GM12878 (cell line): ENCODE measurements at regions not wholly inside any gene's neighbourhood (a gene's known extent, or its start where the extent isn't known, plus 50 kb on each side); places are given as distances from the start of the nearest gene placed in this dataset.

ENCODE experiments used
- ATAC-seq: fragments of 200-7000 bp; cut with Tn5 transposase; 3 replicates; pipeline ENCODE4 v1.9.1; 2020; ENCODE audit warnings: mild to moderate bottlenecking, moderate library complexity
- BruUV-seq: library from RNA; stranded (reverse); fragments of 400-500 nt; replicated peaks from 2 replicates; lab custom pipeline; 2021; lab: Mats Ljungman, UMichigan
- CTCF ChIA-PET: fragments of 300-600 bp; sonication (Branson Sonifier 250); formaldehyde crosslinking; extraction: SDS; loops from one replicate; lab custom pipeline; 2021; ENCODE audit warnings: inconsistent platforms; lab: Yijun Ruan, JAX
- POLR2A ChIA-PET: fragments of 350-600 bp; formaldehyde crosslinking; extraction: SDS; loops from one replicate; lab custom pipeline; 2021; ENCODE audit warnings: inconsistent platforms; lab: Charles Lee
- RAD21 ChIA-PET: fragments of 300-600 bp; sonication (Branson Sonifier 250); formaldehyde crosslinking; loops from one replicate; lab custom pipeline; 2023; ENCODE audit warnings: antibody characterized with exemption; ENCODE audit not compliant: unreplicated experiment; lab: Charles Lee
- SMC1A ChIA-PET: fragments of 300-600 bp; sonication (Branson Sonifier 250); formaldehyde crosslinking; loops from one replicate; lab custom pipeline; 2023; ENCODE audit not compliant: unreplicated experiment, uncharacterized antibody; lab: Charles Lee
- DNase-seq: peaks from one replicate; pipeline ENCODE4 v3.0.0-alpha.2; 2011; ENCODE audit warnings: low read depth, low spot score
- FAIRE-seq: peaks from 3 replicates; lab custom pipeline; 2011; peaks lifted over from hg19 to GRCh38; lab: Jason Lieb, UNC
- H2AFZ ChIP-seq: 2 replicates; pipeline ENCODE4 v1.6.0; 2011; ENCODE audit warnings: low read depth, low read length, control low read depth; ENCODE audit not compliant: control insufficient read depth
- H3K27ac ChIP-seq: 2 replicates; pipeline ENCODE4 v1.5.1; 2011; ENCODE audit warnings: control low read depth; ENCODE audit not compliant: control insufficient read depth, insufficient read depth
- H3K27me3 ChIP-seq, 2 experiments: replicated peaks in 1 of 2; 2 replicates each; pipeline versions ENCODE4 v1.6.0 to v1.6.1; 2011; ENCODE audit warnings: low read length in 1 of 2; ENCODE audit not compliant: control insufficient read depth in 2 of 2, insufficient read depth in 2 of 2
- H3K36me3 ChIP-seq, 2 experiments: 2 replicates each; pipeline ENCODE4 v1.5.1; 2011; ENCODE audit warnings: low read length in 1 of 2; ENCODE audit not compliant: control insufficient read depth in 2 of 2, insufficient read depth in 2 of 2
- H3K4me1 ChIP-seq: 2 replicates; pipeline ENCODE4 v1.6.1; 2011; ENCODE audit warnings: mild to moderate bottlenecking, low read length, moderate library complexity, mixed read lengths; ENCODE audit not compliant: control insufficient read depth, insufficient read depth
- H3K4me2 ChIP-seq: 2 replicates; pipeline ENCODE4 v1.6.0; 2011; ENCODE audit warnings: control low read depth; ENCODE audit not compliant: control insufficient read depth, insufficient read depth
- H3K4me3 ChIP-seq: fragments of 200-600 bp; sonication (generic); 2 replicates; pipeline ENCODE4 v1.5.1; 2016
- H3K79me2 ChIP-seq: 2 replicates; pipeline ENCODE4 v1.6.0; 2011; ENCODE audit warnings: low read length; ENCODE audit not compliant: control insufficient read depth, insufficient read depth
- H3K9ac ChIP-seq: 2 replicates; pipeline ENCODE4 v1.8.0; 2011; ENCODE audit warnings: low read length, control low read depth, mixed read lengths; ENCODE audit not compliant: control insufficient read depth, insufficient read depth
- H3K9me3 ChIP-seq: replicated peaks from 3 replicates; pipeline ENCODE4 v1.5.1; 2011; ENCODE audit warnings: mild to moderate bottlenecking, low read length; ENCODE audit not compliant: control insufficient read depth, insufficient read depth
- H4K20me1 ChIP-seq: 2 replicates; pipeline ENCODE4 v1.6.0; 2011; ENCODE audit not compliant: control insufficient read depth, insufficient read depth
- ASH2L ChIP-seq: fragments of 300-600, 200-600 bp; sonication (generic); IDR thresholded peaks from 2 replicates; pipeline ENCODE4 v1.6.1; 2017; ENCODE audit warnings: low read depth, mild to moderate bottlenecking, borderline replicate concordance
- CBX3 ChIP-seq: fragments of 200-600 bp; sonication (generic); IDR thresholded peaks from 2 replicates; pipeline ENCODE4 v1.6.1; 2016; ENCODE audit warnings: low read depth, borderline replicate concordance
- CBX5 ChIP-seq: sonication (generic); IDR thresholded peaks from 2 replicates; pipeline ENCODE4 v1.6.1; 2016; ENCODE audit warnings: low read depth, moderate library complexity, mild to moderate bottlenecking, inconsistent platforms
- FOS ChIP-seq: IDR thresholded peaks from 3 replicates; pipeline ENCODE4 v1.6.1; 2011; ENCODE audit warnings: borderline replicate concordance; ENCODE audit not compliant: insufficient read length; ENCODE audit errors: extremely low read depth
- MEF2B ChIP-seq: fragments of 450-650 bp; IDR thresholded peaks from 2 replicates; pipeline ENCODE4 v1.6.1; 2018; ENCODE audit warnings: mild to moderate bottlenecking, moderate library complexity; ENCODE audit not compliant: partially characterized antibody, poor library complexity, severe bottlenecking
- SMAD1 ChIP-seq: fragments of 450-650 bp; IDR thresholded peaks from 2 replicates; pipeline ENCODE4 v1.6.1; 2018; ENCODE audit warnings: mild to moderate bottlenecking, low read depth; ENCODE audit not compliant: partially characterized antibody
- SP1 ChIP-seq: IDR thresholded peaks from one replicate; pipeline ENCODE4 v1.6.1; 2011; ENCODE audit warnings: low read depth, low read length
- YY1 ChIP-seq: IDR thresholded peaks from 2 replicates; pipeline ENCODE4 v1.6.1; 2011; ENCODE audit warnings: low read depth, mild to moderate bottlenecking, low read length
- WGBS: methylation state at CpG from one replicate; pipeline ENCODE4 v1.1.6; 2016; ENCODE audit warnings: low lambda C conversion rate; ENCODE audit not compliant: insufficient replicate concordance, insufficient coverage; ENCODE audit errors: missing lambda C conversion rate; 5-methylcytosine and 5-hydroxymethylcytosine counted together
- in situ Hi-C: fragments of 300-500 bp; cut with MboI; formaldehyde crosslinking; loops from 9 replicates; pipeline ENCODE4 v1.14.3; 2018; ENCODE audit warnings: mixed read lengths
- intact Hi-C: fragments of 100-400 bp; cut with micrococcal nuclease; formaldehyde crosslinking; loops from one replicate; pipeline ENCODE4 v1.14.2; 2022; ENCODE audit not compliant: unreplicated experiment
- TF ChIP-seq, protein P1 (sequence below): fragments of 450-650 bp; IDR thresholded peaks from 2 replicates; pipeline ENCODE4 v1.6.1; 2017; ENCODE audit warnings: mild to moderate bottlenecking
- TF ChIP-seq, protein P2 (sequence below): fragments of 450-650 bp; IDR thresholded peaks from 2 replicates; pipeline ENCODE4 v1.6.1; 2018; ENCODE audit warnings: mild to moderate bottlenecking, low read depth, moderate library complexity; ENCODE audit not compliant: partially characterized antibody

DNA sequence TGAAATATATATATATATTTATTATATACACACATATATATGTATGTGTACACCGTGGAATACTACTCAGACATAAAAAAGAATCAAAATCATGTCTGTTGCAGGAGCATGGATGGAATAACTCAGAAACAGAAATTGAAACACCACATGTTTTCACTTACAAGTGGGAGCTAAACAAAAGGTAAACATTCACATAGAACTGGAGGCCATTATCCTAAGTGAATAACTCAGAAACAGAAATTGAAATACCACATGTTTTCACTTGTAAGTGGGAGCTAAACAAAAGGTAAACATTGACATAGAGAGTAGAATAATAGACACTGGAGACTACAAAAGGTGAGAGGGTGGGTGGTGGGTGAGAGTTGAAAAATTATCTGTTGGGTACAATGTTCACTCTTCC, 171.5 kb upstream of the GOLIM4 start (continued):
- no peak for TF ChIP-seq MEF2B
- no peak for TF ChIP-seq CBX3
- TF ChIP-seq SMAD1 = no peak
- TF ChIP-seq ASH2L = no peak
- TF ChIP-seq SP1 = no peak
- TF ChIP-seq, protein P1, sequence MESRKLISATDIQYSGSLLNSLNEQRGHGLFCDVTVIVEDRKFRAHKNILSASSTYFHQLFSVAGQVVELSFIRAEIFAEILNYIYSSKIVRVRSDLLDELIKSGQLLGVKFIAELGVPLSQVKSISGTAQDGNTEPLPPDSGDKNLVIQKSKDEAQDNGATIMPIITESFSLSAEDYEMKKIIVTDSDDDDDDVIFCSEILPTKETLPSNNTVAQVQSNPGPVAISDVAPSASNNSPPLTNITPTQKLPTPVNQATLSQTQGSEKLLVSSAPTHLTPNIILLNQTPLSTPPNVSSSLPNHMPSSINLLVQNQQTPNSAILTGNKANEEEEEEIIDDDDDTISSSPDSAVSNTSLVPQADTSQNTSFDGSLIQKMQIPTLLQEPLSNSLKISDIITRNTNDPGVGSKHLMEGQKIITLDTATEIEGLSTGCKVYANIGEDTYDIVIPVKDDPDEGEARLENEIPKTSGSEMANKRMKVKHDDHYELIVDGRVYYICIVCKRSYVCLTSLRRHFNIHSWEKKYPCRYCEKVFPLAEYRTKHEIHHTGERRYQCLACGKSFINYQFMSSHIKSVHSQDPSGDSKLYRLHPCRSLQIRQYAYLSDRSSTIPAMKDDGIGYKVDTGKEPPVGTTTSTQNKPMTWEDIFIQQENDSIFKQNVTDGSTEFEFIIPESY = no peak
- TF ChIP-seq, all 136 proteins: peak for 0

DNA sequence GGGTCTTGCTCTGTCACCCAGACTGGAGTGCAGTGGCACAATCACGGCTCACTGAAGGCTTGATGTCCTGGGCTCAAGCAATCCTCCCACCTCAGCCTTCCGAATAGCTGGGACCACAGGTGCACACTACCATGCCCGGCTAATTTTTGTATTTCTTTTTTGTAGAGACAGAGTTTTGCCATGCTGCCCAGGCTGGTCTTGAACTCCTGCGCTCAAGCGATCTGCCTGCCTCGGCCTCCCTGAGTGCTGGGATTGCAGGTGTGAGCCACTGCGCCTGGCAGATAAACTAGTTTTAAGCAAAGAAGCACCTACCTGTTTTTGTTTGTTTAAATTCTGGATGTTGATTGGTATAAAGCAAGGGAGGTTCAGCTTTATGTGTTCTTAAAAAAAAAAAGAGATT, 170.6 kb upstream of the GOLIM4 start:
- FAIRE-seq = no peak
- CTCF ChIA-PET = no interaction called here
- Histone ChIP-seq H3K4me2 (no peak overlapping the region), H3K27ac (no peak overlapping the region), H3K9ac (no peak overlapping the region), H2AFZ (no peak overlapping the region), H3K4me1 (no peaks in the 10 kb centered on the region), H3K9me3 (no peaks in the 10 kb centered on the region), H3K27me3 (no peaks in the 10 kb centered on the region), H4K20me1 (no peaks in the 10 kb centered on the region), H3K79me2 (no peaks in the 10 kb centered on the region), H3K36me3 (no peaks in the 10 kb centered on the region), H3K4me3 (no peak overlapping the region)
- POLR2A ChIA-PET = no interaction called here
- in situ Hi-C loops (no loop called here), intact Hi-C loops (no loop called here)
- TF ChIP-seq YY1 (no peak), FOS (no peak), CBX5 (no peak)
- TF ChIP-seq, protein P2, sequence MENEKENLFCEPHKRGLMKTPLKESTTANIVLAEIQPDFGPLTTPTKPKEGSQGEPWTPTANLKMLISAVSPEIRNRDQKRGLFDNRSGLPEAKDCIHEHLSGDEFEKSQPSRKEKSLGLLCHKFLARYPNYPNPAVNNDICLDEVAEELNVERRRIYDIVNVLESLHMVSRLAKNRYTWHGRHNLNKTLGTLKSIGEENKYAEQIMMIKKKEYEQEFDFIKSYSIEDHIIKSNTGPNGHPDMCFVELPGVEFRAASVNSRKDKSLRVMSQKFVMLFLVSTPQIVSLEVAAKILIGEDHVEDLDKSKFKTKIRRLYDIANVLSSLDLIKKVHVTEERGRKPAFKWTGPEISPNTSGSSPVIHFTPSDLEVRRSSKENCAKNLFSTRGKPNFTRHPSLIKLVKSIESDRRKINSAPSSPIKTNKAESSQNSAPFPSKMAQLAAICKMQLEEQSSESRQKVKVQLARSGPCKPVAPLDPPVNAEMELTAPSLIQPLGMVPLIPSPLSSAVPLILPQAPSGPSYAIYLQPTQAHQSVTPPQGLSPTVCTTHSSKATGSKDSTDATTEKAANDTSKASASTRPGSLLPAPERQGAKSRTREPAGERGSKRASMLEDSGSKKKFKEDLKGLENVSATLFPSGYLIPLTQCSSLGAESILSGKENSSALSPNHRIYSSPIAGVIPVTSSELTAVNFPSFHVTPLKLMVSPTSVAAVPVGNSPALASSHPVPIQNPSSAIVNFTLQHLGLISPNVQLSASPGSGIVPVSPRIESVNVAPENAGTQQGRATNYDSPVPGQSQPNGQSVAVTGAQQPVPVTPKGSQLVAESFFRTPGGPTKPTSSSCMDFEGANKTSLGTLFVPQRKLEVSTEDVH = no peak
- ATAC-seq = no peak
- WGBS = 75% methylated on average over 7 of the region's 7 CpGs
- no peak for DNase-seq
- SMC1A ChIA-PET = no interaction called here
- BruUV-seq = no TSS peak
- RAD21 ChIA-PET = no interaction called here
